22Rv1 (cell line): ENCODE measurements at regions not wholly inside any gene's neighbourhood (a gene's known extent, or its start where the extent isn't known, plus 50 kb on each side); places are given as distances from the start of the nearest gene placed in this dataset.

Experiments used
- CTCF ChIP-seq: fragments of 450-650 bp; IDR thresholded peaks from 2 replicates; pipeline ENCODE4 v1.5.1; 2017; ENCODE audit warnings: mild to moderate bottlenecking
- ZFX ChIP-seq: fragments of 450-650 bp; IDR thresholded peaks from 2 replicates; pipeline ENCODE4 v1.6.1; 2017; ENCODE audit warnings: antibody characterized with exemption, borderline replicate concordance

- TF ChIP-seq CTCF (no peak), ZFX (no peak)
Measured at GRCh38 chr7:68699090-68699711, 899.1 kb upstream of the AUTS2 start.
